22Rv1 (cell line): ENCODE measurements at regions not wholly inside any gene's neighbourhood (a gene's known extent, or its start where the extent isn't known, plus 50 kb on each side); places are given as distances from the start of the nearest gene placed in this dataset.

Experiments used
- CTCF ChIP-seq: fragments of 450-650 bp; IDR thresholded peaks from 2 replicates; pipeline ENCODE4 v1.5.1; 2017; ENCODE audit warnings: mild to moderate bottlenecking
- ZFX ChIP-seq: fragments of 450-650 bp; IDR thresholded peaks from 2 replicates; pipeline ENCODE4 v1.6.1; 2017; ENCODE audit warnings: antibody characterized with exemption, borderline replicate concordance

GRCh38 chr16:73199214-73199613 lies 151.3 kb upstream of the ZFHX3 start:
- TF ChIP-seq CTCF (peak; percentile 30), ZFX (no peak)
